G401.6 (cell line): ENCODE measurements at regions not wholly inside any gene's neighbourhood (a gene's known extent, or its start where the extent isn't known, plus 50 kb on each side); places are given as distances from the start of the nearest gene placed in this dataset.
"Not testable (repeated sequence)": the region's sequence is repeated elsewhere in the genome, so short reads cannot be mapped to it uniquely, and the experiment has no call there.

Source experiments
- FAIRE-seq: peaks from 2 replicates; lab custom pipeline; 2012; peaks lifted over from hg19 to GRCh38; lab: Jason Lieb, UNC

GRCh38 chr15:81819924-81820635, 225.7 kb downstream of the MEX3B start:
- no peak for FAIRE-seq

GRCh38 chr15:81814882-81815455, 230.8 kb downstream of the MEX3B start:
- FAIRE-seq: no peak

GRCh38 chr15:81813215-81813614, 232.6 kb downstream of the MEX3B start:
- no peak for FAIRE-seq

GRCh38 chr15:81812456-81812855, 233.4 kb downstream of the MEX3B start:
- FAIRE-seq: no peak

GRCh38 chr15:81811736-81812135, 234.1 kb downstream of the MEX3B start:
- no peak for FAIRE-seq

GRCh38 chr15:81809543-81809942, 236.3 kb downstream of the MEX3B start:
- no peak for FAIRE-seq

- FAIRE-seq: no peak
Measured at GRCh38 chr15:81807806-81808205, 238.0 kb downstream of the MEX3B start.

GRCh38 chr15:81807186-81807585, 238.6 kb downstream of the MEX3B start:
- no peak for FAIRE-seq

- FAIRE-seq: no peak
Measured at GRCh38 chr15:81795899-81796298, 249.9 kb downstream of the MEX3B start.

GRCh38 chr15:81792646-81793045, 253.2 kb downstream of the MEX3B start:
- no peak for FAIRE-seq

- FAIRE-seq: not testable (repeated sequence)
Measured at GRCh38 chr15:81791322-81791721, 254.5 kb downstream of the MEX3B start.

- FAIRE-seq: no peak
Measured at GRCh38 chr15:81789403-81789802, 256.4 kb downstream of the MEX3B start.

- FAIRE-seq: no peak
Measured at GRCh38 chr15:81786776-81787175, 259.0 kb downstream of the MEX3B start.

GRCh38 chr15:81785679-81786078, 260.1 kb downstream of the MEX3B start:
- no peak for FAIRE-seq

GRCh38 chr15:81785181-81785580, 260.6 kb downstream of the MEX3B start:
- FAIRE-seq: no peak

GRCh38 chr15:81784751-81785150, 261.1 kb downstream of the MEX3B start:
- FAIRE-seq: no peak

- FAIRE-seq: no peak
Measured at GRCh38 chr15:81783586-81783985, 262.2 kb downstream of the MEX3B start.

GRCh38 chr15:81783076-81783475, 262.7 kb downstream of the MEX3B start:
- FAIRE-seq: no peak

GRCh38 chr15:81781395-81781794, 264.4 kb downstream of the MEX3B start:
- FAIRE-seq: no peak

GRCh38 chr15:81780966-81781365, 264.9 kb downstream of the MEX3B start:
- no peak for FAIRE-seq

GRCh38 chr15:81779181-81779580, 266.6 kb downstream of the MEX3B start:
- no peak for FAIRE-seq

- FAIRE-seq: no peak
Measured at GRCh38 chr15:81777546-81777945, 268.3 kb downstream of the MEX3B start.

- FAIRE-seq: no peak
Measured at GRCh38 chr15:81776976-81777375, 268.8 kb downstream of the MEX3B start.

- not testable (repeated sequence) for FAIRE-seq
Measured at GRCh38 chr15:81775779-81776178, 270.0 kb downstream of the MEX3B start.
